Upper lobe of right lung (tissue), 1 donor: ENCODE measurements at regions not wholly inside any gene's neighbourhood (a gene's known extent, or its start where the extent isn't known, plus 50 kb on each side); places are given as distances from the start of the nearest gene placed in this dataset.

ENCODE experiments used
- ATAC-seq: fragments of 200-7000 bp; cut with Tn5 transposase; one replicate; pipeline ENCODE4 v1.9.1; 2020; ENCODE audit warnings: mild to moderate bottlenecking, moderate library complexity
- DNase-seq: peaks from one replicate; pipeline ENCODE4 v3.0.0-alpha.2; 2020
- H3K27ac ChIP-seq: fragments of 200-600 bp; one replicate; pipeline ENCODE4 v1.8.0; 2022
- H3K27me3 ChIP-seq: fragments of 200-600 bp; one replicate; pipeline ENCODE4 v1.8.0; 2022; ENCODE audit warnings: mild to moderate bottlenecking
- H3K36me3 ChIP-seq: fragments of 200-600 bp; one replicate; pipeline ENCODE4 v1.8.0; 2022
- H3K4me1 ChIP-seq: fragments of 200-600 bp; one replicate; pipeline ENCODE4 v1.8.0; 2022
- H3K4me3 ChIP-seq: fragments of 200-600 bp; one replicate; pipeline ENCODE4 v1.8.0; 2022; ENCODE audit warnings: mild to moderate bottlenecking
- H3K9me3 ChIP-seq: fragments of 200-600 bp; one replicate; pipeline ENCODE4 v1.8.0; 2022
- intact Hi-C: fragments of 100-400 bp; cut with DNase I; formaldehyde crosslinking; loops from one replicate; pipeline ENCODE4 v1.11.0; 2022
- TF ChIP-seq, protein P1 (sequence below): fragments of 200-600 bp; IDR thresholded peaks from one replicate; pipeline ENCODE4 v1.8.0; 2022; ENCODE audit warnings: antibody characterized with exemption
- donor health status: DM: no; HTN: yes; CAD: no; lungs with severe emphysema.

DNA sequence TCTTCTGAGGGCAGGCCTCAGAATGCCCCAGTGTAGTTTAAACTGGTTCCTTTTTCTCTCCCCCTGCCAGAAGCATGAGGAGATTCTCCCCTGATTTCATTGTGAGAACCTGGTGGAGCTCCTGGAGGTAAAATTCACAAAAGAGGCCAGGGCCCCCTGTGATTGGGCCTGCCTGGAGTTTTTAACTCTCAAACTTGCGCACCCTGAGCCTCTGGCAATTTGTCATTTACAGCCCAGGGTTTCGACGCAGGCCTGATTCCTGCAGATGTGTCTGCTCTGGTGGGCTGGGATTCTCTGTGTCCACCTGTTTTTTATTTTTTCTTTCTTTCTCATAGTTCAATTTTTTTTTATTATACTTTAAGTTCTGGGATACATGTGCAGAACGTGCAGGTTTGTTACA lies 157.9 kb downstream of the ASB1 start:
- intact Hi-C loops: no loop called here
- Histone ChIP-seq H3K27ac (no peak overlapping the region), H3K36me3 (no peaks in the 10 kb centered on the region), H3K9me3 (no peaks in the 10 kb centered on the region), H3K27me3 (no peaks in the 10 kb centered on the region), H3K4me3 (no peak overlapping the region), H3K4me1 (no peaks in the 10 kb centered on the region)
- DNase-seq: no peak
- TF ChIP-seq, protein P1, sequence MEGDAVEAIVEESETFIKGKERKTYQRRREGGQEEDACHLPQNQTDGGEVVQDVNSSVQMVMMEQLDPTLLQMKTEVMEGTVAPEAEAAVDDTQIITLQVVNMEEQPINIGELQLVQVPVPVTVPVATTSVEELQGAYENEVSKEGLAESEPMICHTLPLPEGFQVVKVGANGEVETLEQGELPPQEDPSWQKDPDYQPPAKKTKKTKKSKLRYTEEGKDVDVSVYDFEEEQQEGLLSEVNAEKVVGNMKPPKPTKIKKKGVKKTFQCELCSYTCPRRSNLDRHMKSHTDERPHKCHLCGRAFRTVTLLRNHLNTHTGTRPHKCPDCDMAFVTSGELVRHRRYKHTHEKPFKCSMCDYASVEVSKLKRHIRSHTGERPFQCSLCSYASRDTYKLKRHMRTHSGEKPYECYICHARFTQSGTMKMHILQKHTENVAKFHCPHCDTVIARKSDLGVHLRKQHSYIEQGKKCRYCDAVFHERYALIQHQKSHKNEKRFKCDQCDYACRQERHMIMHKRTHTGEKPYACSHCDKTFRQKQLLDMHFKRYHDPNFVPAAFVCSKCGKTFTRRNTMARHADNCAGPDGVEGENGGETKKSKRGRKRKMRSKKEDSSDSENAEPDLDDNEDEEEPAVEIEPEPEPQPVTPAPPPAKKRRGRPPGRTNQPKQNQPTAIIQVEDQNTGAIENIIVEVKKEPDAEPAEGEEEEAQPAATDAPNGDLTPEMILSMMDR: no peak
- no peak for ATAC-seq

DNA sequence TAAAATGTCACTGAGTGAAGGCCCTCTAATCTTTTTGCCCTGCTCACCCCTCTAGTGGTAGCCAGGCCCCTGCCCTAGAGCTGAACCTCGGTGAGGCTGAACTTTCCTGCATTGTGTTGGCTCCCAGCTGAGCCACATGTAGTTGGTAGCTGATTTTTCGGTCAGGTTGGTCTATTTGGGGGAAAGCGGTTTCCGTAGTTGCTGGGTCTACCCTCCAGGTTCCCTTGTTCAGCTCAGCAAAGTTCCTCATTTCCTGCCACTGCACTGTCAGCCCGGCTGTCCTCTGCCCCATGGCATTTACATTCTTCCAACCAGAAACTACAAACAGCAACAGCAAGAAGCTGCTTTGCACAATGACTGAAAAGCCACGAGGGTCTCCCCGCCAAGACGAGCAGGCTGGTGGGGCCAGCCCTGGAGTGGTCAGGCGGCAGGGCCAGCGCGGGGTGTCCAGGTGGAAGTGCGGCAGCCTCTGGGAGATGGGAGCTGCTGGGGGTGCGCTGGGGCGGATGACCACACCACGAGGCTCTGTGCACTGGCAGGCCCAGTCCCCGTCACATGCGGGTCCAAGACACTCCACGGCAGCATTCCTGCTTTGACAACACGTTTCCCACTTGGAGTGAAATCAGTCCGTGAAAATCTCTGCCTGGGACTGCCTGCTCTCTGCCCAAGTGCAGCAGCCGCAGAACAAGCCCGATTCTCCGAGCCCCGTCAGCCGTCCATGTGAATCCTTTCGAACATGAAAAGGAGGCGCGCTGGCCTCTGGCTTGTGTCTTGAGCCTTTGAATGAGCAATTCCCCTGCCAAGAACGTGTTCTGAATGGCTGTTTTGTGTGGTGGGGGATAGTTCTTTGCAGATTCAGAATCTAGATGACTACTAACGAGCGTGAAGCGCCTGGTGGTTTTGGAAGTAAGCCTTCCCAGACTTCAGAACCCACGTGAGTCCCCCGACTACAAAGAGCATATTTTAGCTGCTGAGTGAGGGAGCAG lies 159.4 kb downstream of the ASB1 start:
- H3K27ac ChIP-seq: no peak overlapping the region
- ATAC-seq: no peak
- no peaks in the 10 kb centered on the region for H3K9me3 ChIP-seq
- TF ChIP-seq, protein P1: no peak
- H3K4me1 ChIP-seq: no peaks in the 10 kb centered on the region
- H3K36me3 ChIP-seq: no peaks in the 10 kb centered on the region
- DNase-seq: peak; percentile 46
- intact Hi-C loops: no loop called here
- H3K27me3 ChIP-seq: no peaks in the 10 kb centered on the region
- no peak overlapping the region for H3K4me3 ChIP-seq

DNA sequence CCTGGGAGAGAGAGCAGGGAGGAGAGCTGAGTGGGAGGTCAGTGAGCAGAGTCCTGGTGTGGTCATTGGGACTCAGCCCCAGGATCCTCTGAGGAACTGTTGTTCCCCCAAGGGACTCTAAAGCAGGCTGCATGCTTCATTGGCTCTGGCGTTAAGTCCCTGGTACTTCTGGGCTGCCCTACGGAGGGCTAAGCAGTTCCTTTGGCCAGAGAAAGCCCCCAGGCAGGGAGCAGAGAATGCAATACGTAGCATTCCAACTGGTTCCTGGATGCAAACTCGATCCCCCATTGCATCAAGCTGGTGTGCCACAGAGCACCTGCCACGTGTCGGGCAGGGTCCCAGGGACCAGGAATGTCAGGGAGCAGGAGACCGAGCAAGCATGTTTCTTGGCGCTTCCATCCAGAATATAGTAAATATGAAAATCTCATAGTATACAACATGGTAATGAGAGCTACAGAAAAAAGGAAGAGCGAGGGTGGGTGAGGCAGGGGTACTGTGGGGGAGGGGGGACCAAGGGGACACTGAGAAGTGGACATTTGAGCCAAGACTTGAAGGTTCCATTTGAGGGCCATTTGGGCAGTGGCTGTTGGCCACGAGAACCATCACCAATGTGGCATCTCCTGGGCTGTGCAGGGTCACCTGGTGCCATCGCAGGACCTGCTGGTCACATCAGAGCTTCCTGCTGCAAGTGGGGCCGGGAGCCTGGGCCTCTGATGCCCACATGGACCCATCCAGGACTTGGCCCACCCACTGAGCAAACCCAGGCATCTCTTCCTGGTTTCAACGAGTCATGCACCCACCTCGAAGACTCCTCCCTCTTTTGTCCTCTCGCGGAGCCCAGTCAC lies 160.4 kb downstream of the ASB1 start:
- TF ChIP-seq, protein P1: no peak
- no peaks in the 10 kb centered on the region for H3K36me3 ChIP-seq
- no peak overlapping the region for H3K4me3 ChIP-seq
- no peaks in the 10 kb centered on the region for H3K4me1 ChIP-seq
- no peaks in the 10 kb centered on the region for H3K9me3 ChIP-seq
- H3K27ac ChIP-seq: no peak overlapping the region
- peak; percentile 43 for DNase-seq
- intact Hi-C loops: no loop called here
- peak; percentile 9 for ATAC-seq
- H3K27me3 ChIP-seq: no peaks in the 10 kb centered on the region

DNA sequence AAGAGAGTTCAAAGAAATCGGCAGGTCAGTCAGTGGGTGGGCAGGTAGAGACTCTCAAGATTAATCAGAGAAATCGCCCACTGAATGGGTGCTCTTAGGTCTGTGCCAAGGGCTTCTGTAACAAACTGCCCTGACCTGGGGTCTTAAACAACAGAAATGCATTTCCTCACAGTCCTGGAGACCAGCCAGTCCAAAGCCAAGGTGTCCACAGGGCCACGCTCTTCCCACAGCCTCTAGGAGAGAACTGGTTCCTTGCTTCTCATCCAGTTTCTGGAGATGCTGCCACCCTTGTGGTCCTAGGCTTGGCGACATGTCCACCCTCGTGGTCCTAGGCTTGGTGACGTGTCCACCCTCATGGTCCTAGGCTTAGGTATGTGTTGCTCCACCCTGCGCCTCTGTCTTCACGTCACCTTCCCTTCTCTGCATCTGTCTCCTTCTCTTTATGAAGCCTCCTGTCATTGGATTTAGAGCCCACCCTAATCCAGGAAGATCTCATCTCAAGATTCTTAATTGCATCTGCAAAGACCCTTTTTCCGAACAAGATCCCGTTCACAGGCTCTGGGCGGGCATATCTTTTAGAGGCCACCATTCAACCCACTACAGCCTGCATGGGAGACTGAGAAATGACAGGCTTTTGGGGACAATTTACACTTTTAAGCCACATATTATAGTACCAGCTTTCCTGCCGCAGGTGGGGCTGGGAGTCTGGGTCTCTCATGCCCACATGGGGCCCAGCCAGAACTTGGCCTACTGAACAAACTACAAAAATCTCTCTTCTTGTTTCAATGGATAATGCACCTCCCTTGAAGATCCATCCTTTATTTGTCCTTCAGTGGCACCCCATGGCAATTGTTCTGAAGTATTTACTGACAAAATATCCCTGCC lies 161.3 kb downstream of the ASB1 start:
- Histone ChIP-seq H3K4me1 (no peaks in the 10 kb centered on the region), H3K4me3 (no peak overlapping the region), H3K9me3 (no peaks in the 10 kb centered on the region), H3K27me3 (no peaks in the 10 kb centered on the region), H3K27ac (no peak overlapping the region), H3K36me3 (no peaks in the 10 kb centered on the region)
- peak; percentile 26 for DNase-seq
- no peak for ATAC-seq
- intact Hi-C loops: no loop called here
- TF ChIP-seq, protein P1: no peak
